Activated CD4-positive, CD25-positive, alpha-beta regulatory T cell (primary cell): ENCODE measurements at regions not wholly inside any gene's neighbourhood (a gene's known extent, or its start where the extent isn't known, plus 50 kb on each side); places are given as distances from the start of the nearest gene placed in this dataset.
"Not testable (repeated sequence)": the region's sequence is repeated elsewhere in the genome, so short reads cannot be mapped to it uniquely, and the experiment has no call there.

ENCODE experiments used
- DNase-seq, 4 experiments: peaks; one replicate each; lab custom pipeline; 2025; lab: John Stamatoyannopoulos, UW

DNA sequence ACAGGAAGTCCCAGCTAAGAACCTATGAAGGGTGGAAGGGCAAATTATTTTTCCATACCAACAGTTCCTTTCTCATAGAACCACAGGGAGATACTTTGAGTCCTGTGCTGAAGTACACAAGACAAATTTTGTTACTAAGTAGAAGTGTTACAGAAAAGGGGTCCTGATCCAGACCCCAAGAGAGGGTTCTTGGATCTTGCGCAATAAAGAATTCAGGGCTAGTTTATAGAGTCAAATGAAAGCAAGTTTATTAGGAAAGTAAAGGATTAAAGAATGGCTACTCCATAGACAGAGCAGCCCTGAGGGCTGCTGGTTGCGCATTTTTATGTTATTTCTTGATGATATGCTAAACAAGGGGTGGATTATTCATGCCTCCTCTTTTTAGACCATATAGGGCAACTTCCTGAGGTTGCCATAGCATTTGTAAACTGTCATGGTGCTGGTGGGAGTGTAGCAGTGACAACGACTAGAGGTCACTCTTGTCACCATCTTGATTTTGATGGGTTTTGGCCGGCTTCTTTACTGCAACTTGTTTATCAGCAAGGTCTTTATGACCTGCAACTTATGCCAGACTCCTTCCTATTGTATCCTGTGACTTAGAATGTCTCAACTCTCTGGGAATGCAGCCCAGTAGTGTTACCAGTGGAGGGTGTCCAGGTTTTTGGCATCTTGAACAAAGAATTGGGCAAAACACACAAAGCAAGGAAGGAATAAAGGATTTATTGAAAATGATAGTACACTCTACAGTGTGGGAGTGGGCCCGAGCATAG lies 409.4 kb downstream of the SH2D4B start:
- DNase-seq, result no peak

GRCh38 chr10:80949785-80950184 lies 412.1 kb downstream of the SH2D4B start:
- no peak for DNase-seq

GRCh38 chr10:80952436-80952835 lies 414.7 kb downstream of the SH2D4B start:
- no peak for DNase-seq

DNA sequence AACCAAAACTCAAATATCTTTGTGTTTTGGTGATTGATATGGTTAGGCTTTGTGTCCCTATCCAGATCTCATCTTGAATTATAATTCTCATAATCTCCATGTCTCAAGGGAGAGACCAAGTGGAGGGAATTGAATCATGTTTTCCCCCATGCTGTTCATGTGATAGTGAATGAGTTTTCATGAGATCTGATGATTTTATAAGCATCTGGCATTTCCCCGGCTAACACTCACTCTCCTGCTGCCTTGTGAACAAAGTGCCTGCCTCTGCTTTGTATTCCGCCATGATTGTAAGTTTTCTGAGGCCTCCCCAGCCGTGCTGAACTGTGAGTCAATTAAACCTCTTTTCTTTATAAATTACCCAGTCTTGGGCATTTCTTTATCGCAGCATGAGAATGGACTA lies 419.5 kb downstream of the SH2D4B start:
- no peak for DNase-seq

DNA sequence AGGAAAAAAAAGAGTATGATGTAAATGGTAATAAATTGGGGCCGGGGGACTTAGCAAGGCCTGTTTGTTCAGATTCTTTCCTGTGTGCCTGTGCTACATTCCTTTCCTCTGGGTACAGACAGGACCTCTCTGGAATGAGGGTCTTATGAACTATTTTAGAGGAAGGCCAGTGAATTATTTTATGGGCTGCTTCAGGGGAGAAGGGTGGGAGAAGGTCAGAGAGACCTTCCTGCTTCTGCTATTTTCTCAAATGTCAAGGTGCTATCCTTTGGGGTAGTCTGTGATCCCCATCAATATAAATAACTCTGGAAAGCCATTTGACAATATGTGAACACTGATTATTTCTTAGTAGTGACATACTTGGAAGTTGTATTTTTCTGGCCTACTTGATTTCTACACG lies 426.5 kb downstream of the SH2D4B start:
- no peak for DNase-seq

DNA sequence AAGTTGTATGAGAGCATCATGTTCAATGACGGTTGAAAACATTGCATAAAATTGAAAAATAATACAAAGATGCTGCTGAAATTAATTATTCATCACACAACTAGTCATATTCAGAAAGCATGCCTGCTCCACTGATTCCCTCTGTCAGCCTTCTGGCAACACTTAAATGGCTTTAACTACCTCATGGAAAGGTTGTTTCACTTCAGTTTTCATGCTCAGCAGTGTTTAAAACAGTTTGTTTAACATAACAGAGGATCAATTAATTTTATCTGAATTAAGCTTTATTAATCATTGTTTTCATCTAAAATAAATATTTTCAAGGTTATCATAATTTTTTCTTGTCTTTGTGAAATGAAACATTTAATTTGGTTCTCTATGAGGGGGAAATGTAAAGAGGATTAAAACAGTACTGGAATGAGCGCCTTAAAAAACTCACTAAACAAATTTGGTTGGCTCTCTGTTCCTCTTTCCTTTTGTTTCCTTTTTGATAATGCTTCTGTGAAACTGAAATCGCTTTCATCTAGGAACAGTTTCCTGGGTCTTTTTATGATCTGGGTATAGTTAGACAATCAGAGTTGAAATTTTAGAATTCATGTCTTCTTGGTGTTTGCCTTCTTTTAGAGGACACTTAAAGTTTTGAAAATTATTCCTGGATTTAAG lies 427.4 kb downstream of the SH2D4B start:
- no peak for DNase-seq

- DNase-seq, result no peak
These were observed 428.8 kb downstream of the SH2D4B start for GRCh38 chr10:80966326-80966986.

GRCh38 chr10:80967357-80967756 lies 429.7 kb downstream of the SH2D4B start:
- DNase-seq, result not testable (repeated sequence)

DNA sequence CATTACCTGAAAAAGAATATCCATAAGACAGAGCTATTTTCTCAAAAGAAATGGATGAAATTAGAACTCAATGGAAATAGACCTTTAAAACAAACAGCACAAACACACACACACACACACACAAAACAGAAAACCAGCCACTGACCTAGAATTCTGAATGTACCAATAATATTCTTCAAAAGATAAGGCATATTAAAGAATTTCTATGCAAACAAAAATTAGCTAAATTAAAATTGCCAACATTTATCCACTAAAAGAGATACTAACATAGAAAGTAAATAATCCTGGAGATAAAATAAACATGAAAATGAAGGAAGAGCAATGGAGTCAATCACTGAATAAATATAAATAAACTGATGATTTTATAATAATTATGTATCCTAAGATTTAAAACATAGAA lies 431.2 kb downstream of the SH2D4B start:
- DNase-seq, result no peak

DNA sequence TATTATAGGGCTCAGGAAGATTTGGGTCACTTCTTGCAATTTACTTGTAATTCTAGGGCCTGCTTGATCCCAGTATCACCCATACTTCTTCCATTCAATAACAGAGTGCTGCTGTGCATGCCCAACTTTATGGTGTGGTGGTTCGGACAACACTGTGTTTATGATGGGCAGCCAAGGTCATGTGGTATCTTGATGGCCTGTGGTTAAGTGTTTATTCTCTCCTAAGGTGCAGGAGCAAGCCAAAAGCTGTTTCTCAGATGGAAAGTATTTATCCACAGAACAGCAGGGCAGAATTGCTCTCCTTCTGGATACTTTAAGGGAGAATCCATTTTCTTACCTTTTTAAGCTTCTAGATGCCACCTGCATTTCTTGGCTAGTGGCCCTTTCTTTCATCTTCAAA lies 433.8 kb downstream of the SH2D4B start:
- DNase-seq, result no peak

DNA sequence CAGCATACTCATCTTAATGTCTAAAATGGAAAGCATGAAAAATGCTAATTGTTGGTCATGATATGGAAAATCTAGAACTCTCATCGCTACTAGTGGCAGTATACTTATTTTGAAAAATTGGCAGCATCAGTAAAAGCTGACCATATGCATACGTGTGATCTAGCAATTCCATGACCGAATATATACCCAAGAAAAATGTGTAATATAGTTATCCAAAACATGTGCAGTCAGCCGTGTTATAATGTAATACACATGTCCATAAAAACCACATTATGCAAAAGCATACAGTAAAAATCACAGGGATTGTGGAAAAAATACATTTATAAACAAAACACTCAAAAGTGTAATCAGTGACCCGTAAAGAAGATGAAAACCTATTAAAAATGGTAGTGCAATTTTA lies 439.0 kb downstream of the SH2D4B start:
- DNase-seq, result no peak

DNA sequence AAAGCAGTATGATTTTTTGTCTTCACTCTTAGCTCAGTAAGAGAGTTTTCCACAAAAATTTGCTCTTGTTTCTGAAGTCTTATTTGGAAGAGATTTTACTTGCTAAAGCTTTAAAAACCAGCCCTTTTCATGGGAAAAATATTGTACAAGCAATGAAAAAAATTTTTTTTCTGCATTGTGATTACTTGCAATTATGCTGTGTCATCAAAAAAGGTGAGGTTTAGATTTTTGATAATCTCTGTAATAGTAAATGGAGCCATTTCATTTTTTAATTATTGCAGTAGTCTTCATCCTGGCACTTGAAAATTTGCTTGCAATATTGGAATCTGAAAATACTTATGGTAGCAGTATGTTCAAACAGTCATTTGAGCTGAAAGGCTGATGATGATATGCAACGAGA lies 447.4 kb downstream of the SH2D4B start:
- no peak for DNase-seq

- no peak for DNase-seq
These were observed 448.9 kb downstream of the SH2D4B start for GRCh38 chr10:80986596-80986995.

DNA sequence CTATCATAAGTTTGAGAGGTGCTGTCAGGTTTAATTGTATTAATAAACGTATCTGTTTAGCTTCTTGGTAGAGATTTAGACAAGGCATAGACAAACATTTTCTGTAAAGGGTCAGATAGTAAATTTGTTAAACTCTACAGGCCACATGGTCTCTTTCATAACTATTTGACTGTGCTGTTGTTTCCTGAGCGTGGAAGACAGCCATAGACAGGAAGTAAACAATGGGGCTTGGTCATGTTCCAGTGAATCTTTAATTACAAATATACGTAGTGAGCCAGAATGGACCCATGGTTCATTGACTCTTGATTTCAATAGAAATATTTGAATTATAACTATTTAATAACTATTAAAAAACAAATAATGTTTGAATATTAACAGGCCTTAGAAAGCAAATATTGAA lies 451.1 kb downstream of the SH2D4B start:
- DNase-seq, result no peak

DNA sequence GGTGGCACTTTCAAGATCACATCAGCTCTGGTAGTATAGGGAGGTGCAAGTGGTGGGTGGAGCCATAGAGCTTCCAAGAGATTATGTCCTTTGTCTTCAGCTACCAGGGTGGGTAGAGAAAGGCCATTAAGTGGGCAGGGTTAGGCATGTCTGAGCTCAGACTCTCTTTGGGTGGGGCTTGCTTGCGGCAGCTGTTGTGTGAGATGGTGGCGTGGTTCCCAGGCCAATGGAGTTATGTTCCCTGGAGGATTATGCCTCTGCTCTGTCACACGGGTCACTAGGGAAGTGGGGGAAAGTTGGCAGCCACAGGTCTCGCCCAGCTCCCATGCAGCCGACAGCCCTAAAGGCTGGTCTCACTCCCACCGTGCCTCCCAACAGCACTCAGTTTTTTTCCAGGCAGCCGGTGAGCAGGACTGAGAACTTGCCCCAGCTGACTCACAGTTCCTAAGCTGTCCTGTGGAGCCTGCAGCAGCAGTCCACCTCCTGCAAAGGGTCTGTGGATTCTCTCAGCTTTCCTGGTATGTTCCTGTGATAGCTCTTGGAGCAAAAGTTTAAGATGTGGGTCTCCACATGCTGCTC lies 459.0 kb downstream of the SH2D4B start:
- DNase-seq, result no peak

GRCh38 chr10:81000781-81001180 lies 463.1 kb downstream of the SH2D4B start:
- no peak for DNase-seq

GRCh38 chr10:81002382-81002781 lies 464.7 kb downstream of the SH2D4B start:
- DNase-seq, result no peak

- DNase-seq, result no peak
These were observed 470.2 kb downstream of the SH2D4B start for GRCh38 chr10:81007872-81008271.

- DNase-seq, result no peak
These were observed 471.0 kb downstream of the SH2D4B start for GRCh38 chr10:81008726-81009125.

- DNase-seq, result no peak
These were observed 471.6 kb downstream of the SH2D4B start for GRCh38 chr10:81009296-81009695.

DNA sequence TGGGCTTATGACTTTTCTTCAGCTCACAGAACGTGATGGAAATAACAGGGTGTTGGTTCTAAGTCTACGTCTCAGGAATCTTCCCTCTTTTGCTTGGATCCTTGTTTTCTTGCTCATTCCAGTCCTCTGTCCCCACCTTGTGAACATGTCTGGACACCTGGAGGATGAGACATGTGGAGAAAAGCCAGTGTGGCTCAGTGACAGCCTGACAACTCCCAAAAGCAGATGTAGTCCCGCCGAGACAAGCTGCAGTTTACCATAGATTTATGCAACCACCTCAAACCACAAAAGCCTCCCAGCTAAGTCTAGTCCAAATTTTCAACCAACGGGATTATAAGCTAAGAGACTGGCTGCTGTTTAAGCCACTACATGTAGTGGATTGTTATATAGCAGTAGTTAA lies 476.1 kb downstream of the SH2D4B start:
- DNase-seq, result no peak

DNA sequence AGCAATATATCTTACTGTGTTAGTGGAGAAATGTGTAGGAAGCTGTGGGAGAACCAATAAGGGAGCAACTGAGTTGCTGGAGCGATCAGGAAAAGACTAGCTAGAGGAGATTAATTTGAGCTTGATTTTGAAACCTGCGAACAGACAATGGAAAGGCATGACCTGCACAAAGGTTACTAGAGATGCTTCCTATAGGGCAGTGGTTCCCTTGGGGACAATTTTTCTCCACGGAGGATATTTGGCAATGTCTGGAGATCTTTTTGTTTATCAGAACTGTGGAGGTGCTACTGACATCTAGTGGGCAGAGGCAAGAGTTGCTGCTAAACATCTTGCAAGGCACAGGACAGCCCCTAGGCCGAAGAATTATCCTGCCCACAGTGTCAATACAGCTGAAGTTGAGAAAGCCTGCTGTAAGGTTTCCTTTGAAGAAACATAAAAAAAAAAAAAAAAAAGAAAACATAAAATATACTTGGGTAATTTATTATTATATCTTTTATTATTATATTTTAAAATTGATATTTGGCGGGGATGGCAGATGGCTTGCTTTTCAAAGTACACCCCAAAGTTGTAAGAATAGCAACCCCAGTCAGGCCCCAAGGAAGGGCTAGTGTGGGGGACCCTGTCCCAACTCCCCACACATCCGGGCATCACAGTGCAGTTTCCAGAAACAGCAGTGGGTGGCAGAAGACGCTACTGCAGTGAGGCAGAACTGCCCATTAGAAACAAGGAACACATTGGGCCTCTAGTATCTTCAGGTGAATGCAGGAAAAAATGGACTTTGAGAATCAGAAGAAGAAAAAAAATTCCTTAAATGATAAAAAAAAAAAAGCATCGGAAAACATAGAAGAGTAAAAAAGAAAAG lies 481.6 kb downstream of the SH2D4B start:
- DNase-seq, result no peak
